Body of pancreas (tissue), 4 donors: ENCODE measurements at regions not wholly inside any gene's neighbourhood (a gene's known extent, or its start where the extent isn't known, plus 50 kb on each side); places are given as distances from the start of the nearest gene placed in this dataset.

Experiments
- ATAC-seq: fragments of 150-250 bp; one replicate; pipeline ENCODE4 v1.9.1; 2016
- DNase-seq, 4 donors: peaks; one replicate each; pipeline ENCODE4 v3.0.0-alpha.2; 2019
- H3K27ac ChIP-seq, 4 donors: fragments of 200-600 bp; sonication (generic); 1 replicate in 3 of 4; 2 replicates in 1 of 4; pipeline versions ENCODE4 v1.5.1 to v1.6.1; 2016 to 2019; ENCODE audit warnings: mild to moderate bottlenecking in 1 of 4, mixed read lengths in 1 of 4, moderate library complexity in 1 of 4
- H3K27me3 ChIP-seq, 2 donors: fragments of 200-600 bp; sonication (generic); one replicate each; pipeline ENCODE4 v1.6.0; 2016; ENCODE audit warnings: mild to moderate bottlenecking in 1 of 2
- H3K36me3 ChIP-seq, 2 donors: fragments of 200-600 bp; sonication (generic); replicated peaks in 1 of 2; 2 replicates each; pipeline ENCODE4 v1.5.1; 2016; ENCODE audit warnings: low read depth in 2 of 2; ENCODE audit not compliant: insufficient read depth in 1 of 2
- H3K4me1 ChIP-seq: fragments of 200-600 bp; sonication (generic); one replicate; pipeline ENCODE4 v1.6.0; 2016
- H3K4me3 ChIP-seq, 2 donors: fragments of 200-600 bp; sonication (generic); 1 replicate in 1 of 2; 2 replicates in 1 of 2; pipeline ENCODE4 v1.5.1; 2016 to 2019
- H3K9me3 ChIP-seq, 3 donors: fragments of 200-600 bp; sonication (generic); 1 replicate in 2 of 3; 2 replicates in 1 of 3; pipeline ENCODE4 v1.5.1; 2016
- POLR2A ChIP-seq, 3 donors: fragments of 450-650 bp; IDR thresholded peaks; one replicate each; pipeline ENCODE4 v1.6.1; 2016; ENCODE audit warnings: antibody characterized with exemption in 3 of 3, mild to moderate bottlenecking in 2 of 3
- WGBS, 2 donors: methylation state at CpG; one replicate each; pipeline ENCODE4 v1.1.5; 2017; 5-methylcytosine and 5-hydroxymethylcytosine counted together
- intact Hi-C: fragments of 100-400 bp; cut with DNase I; formaldehyde crosslinking; loops from one replicate; pipeline ENCODE4 v1.15.1; 2023
- TF ChIP-seq, protein P1 (sequence below), 7 experiments: fragments of 450-650 bp in 4 of 7; fragments of 200-600 bp in 3 of 7; sonication (generic) in 3 of 7; IDR thresholded peaks; one replicate each; pipeline ENCODE4 v1.5.1; 2016 to 2019; ENCODE audit warnings: antibody characterized with exemption in 7 of 7

GRCh38 chr2:183656121-183656520 lies 531.9 kb downstream of the NUP35 start:
- ATAC-seq (no peak), DNase-seq (no peak)
- H3K9me3 ChIP-seq = no peaks in the 10 kb centered on the region
- H3K27me3 ChIP-seq = no peaks in the 10 kb centered on the region
- intact Hi-C loops = no loop called here
- no peaks in the 10 kb centered on the region for H3K36me3 ChIP-seq
- no peaks in the 10 kb centered on the region for H3K4me1 ChIP-seq
- 73 to 81% methylated on average over 1 of the region's 1 CpG for WGBS, 2 donors
- TF ChIP-seq, protein P1, sequence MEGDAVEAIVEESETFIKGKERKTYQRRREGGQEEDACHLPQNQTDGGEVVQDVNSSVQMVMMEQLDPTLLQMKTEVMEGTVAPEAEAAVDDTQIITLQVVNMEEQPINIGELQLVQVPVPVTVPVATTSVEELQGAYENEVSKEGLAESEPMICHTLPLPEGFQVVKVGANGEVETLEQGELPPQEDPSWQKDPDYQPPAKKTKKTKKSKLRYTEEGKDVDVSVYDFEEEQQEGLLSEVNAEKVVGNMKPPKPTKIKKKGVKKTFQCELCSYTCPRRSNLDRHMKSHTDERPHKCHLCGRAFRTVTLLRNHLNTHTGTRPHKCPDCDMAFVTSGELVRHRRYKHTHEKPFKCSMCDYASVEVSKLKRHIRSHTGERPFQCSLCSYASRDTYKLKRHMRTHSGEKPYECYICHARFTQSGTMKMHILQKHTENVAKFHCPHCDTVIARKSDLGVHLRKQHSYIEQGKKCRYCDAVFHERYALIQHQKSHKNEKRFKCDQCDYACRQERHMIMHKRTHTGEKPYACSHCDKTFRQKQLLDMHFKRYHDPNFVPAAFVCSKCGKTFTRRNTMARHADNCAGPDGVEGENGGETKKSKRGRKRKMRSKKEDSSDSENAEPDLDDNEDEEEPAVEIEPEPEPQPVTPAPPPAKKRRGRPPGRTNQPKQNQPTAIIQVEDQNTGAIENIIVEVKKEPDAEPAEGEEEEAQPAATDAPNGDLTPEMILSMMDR (IDR thresholded peaks at IDR 0.05) = no peak
- TF ChIP-seq POLR2A (IDR thresholded peaks at IDR 0.05) = no peak
- H3K4me3 ChIP-seq = no peak overlapping the region
- H3K27ac ChIP-seq = no peak overlapping the region

- DNase-seq = no peak
- TF ChIP-seq, protein P1 (IDR thresholded peaks at IDR 0.05) = no peak
- no peak for TF ChIP-seq POLR2A (IDR thresholded peaks at IDR 0.05)
- Histone ChIP-seq H3K27ac (no peak overlapping the region), H3K27me3 (no peaks in the 10 kb centered on the region), H3K4me3 (no peak overlapping the region), H3K36me3 (no peaks in the 10 kb centered on the region), H3K4me1 (no peaks in the 10 kb centered on the region), H3K9me3 (no peaks in the 10 kb centered on the region)
- ATAC-seq = no peak
- intact Hi-C loops = no loop called here
- WGBS, 2 donors = 60 to 64% methylated on average over 3 of the region's 3 CpGs
Observed at GRCh38 chr2:183665425-183665824, 541.2 kb downstream of the NUP35 start.

DNA sequence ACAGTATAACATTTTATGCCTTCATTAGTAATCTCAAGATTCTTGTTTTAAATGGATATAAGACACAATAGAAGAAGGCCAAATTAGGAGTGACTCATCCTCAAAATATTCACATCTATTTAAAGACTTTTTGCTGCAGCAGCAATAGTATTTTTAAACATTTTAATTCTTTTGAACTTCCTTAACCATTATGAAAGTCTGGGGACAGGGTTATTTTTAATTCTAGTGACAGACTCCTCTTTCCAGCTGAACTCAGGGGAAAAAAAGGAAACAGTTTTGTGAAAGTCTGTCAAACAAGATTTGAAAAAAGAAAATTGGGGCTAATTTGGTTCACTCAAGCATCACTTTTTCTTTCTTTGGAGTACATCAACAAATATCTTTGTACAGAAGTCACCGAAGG lies 541.8 kb downstream of the NUP35 start:
- H3K27ac ChIP-seq = no peak overlapping the region
- no peaks in the 10 kb centered on the region for H3K36me3 ChIP-seq
- 68 to 74% methylated on average over 1 of the region's 1 CpG for WGBS, 2 donors
- H3K27me3 ChIP-seq = no peaks in the 10 kb centered on the region
- no peak overlapping the region for H3K4me3 ChIP-seq
- no peak for DNase-seq
- TF ChIP-seq POLR2A (IDR thresholded peaks at IDR 0.05) = no peak
- TF ChIP-seq, protein P1 (IDR thresholded peaks at IDR 0.05) = no peak
- intact Hi-C loops = no loop called here
- H3K4me1 ChIP-seq = no peaks in the 10 kb centered on the region
- ATAC-seq = no peak
- H3K9me3 ChIP-seq = no peaks in the 10 kb centered on the region

DNA sequence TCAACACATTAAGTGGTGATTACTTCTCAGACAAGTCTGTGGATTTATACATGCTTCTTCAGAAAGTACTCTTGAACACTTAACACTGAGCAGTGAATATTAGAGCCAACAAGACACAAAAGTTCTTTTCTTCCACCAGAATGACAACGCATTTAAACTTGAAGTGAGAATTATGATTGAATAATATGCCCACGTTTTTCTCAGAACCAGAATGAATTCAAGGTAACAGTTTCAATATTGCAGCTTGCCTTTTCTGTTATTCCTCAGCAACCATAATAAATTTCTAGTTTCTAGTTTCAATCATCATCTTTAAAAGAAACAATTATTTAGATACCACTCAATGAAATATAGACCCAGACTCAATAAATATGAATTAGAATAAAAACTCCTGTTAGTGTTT lies 547.0 kb downstream of the NUP35 start:
- H3K27me3 ChIP-seq = no peaks in the 10 kb centered on the region
- intact Hi-C loops = no loop called here
- WGBS, 2 donors = 64 to 72% methylated on average over 2 of the region's 2 CpGs
- H3K9me3 ChIP-seq = no peaks in the 10 kb centered on the region
- DNase-seq (no peak), ATAC-seq (no peak)
- no peak overlapping the region for H3K27ac ChIP-seq
- TF ChIP-seq, protein P1 (IDR thresholded peaks at IDR 0.05) = no peak
- TF ChIP-seq POLR2A (IDR thresholded peaks at IDR 0.05) = no peak
- H3K36me3 ChIP-seq = no peaks in the 10 kb centered on the region
- H3K4me1 ChIP-seq = no peaks in the 10 kb centered on the region
- no peak overlapping the region for H3K4me3 ChIP-seq

GRCh38 chr2:183678908-183679307 lies 554.7 kb downstream of the NUP35 start:
- no peak for TF ChIP-seq POLR2A (IDR thresholded peaks at IDR 0.05)
- TF ChIP-seq, protein P1 (IDR thresholded peaks at IDR 0.05) = no peak
- ATAC-seq (no peak), DNase-seq (no peak)
- H3K9me3 ChIP-seq = no peaks in the 10 kb centered on the region
- intact Hi-C loops = no loop called here
- no peak overlapping the region for H3K4me3 ChIP-seq
- H3K27ac ChIP-seq = no peak overlapping the region
- 78 to 84% methylated on average over 5 of the region's 5 CpGs for WGBS, 2 donors
- no peaks in the 10 kb centered on the region for H3K36me3 ChIP-seq
- no peaks in the 10 kb centered on the region for H3K27me3 ChIP-seq
- no peaks in the 10 kb centered on the region for H3K4me1 ChIP-seq
